GM18867 (cell line): ENCODE measurements at regions not wholly inside any gene's neighbourhood (a gene's known extent, or its start where the extent isn't known, plus 50 kb on each side); places are given as distances from the start of the nearest gene placed in this dataset.

Source experiments
- ATAC-seq: cut with Tn5 transposase; IDR thresholded peaks from one replicate; pipeline ENCODE4 v1.9.1; 2021; ENCODE audit warnings: mild to moderate bottlenecking, moderate library complexity; ENCODE audit not compliant: unreplicated experiment

DNA sequence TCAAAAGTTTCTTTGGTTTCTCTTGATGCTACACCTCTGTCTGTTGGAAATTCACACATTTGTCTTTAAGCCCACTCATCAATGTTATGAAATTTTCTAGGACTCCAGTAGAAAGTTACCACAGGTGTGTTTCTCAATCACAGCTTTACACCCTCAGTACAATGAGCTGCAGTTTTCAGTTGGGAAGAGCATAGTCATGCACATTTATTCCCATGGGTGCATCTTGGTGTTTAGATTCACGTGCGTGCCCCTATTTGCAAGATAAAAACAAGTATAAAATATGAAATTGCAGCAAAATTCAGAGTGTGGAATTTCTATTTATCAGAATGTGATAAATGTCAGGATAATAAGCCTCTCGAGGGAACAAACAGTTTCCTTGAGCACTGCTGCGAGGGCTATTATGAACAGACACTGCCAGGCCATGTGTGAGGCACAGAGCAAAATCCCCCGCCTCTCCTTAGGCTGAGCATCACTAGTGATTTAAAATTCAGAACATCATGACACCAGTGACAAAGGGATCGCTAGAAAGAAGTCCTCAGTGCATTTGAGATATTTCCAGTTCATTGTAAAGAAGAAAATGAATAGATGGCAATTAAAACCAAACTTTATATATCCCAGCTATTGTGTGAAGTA, 512.2 kb upstream of the TCF4 start:
- no peak for ATAC-seq

GRCh38 chr18:56097621-56098020, 509.6 kb upstream of the TCF4 start:
- ATAC-seq = no peak

DNA sequence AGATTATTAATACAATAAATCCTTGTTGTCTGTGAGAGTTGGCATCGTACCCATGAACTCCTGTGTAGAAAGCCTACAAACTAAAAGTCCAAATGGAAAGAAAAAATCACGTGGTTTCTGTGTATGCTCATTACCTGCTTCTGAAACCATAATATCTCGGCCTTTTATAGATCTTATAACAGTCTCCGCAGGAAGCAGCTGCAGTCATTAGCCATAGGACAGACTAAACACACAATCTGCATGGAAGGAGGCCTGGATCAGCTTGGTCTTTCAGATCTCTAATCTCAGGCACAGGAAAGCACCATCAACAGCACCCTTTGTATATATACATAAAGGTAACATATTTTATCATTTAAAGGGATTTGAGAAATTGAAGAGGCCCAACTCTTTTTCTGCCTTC, 508.9 kb upstream of the TCF4 start:
- ATAC-seq = no peak

- peak; percentile 65 for ATAC-seq
Measured at GRCh38 chr18:56089612-56090258, 501.7 kb upstream of the TCF4 start.

GRCh38 chr18:56086786-56087185, 498.8 kb upstream of the TCF4 start:
- no peak for ATAC-seq

GRCh38 chr18:56086176-56086575, 498.2 kb upstream of the TCF4 start:
- no peak for ATAC-seq

DNA sequence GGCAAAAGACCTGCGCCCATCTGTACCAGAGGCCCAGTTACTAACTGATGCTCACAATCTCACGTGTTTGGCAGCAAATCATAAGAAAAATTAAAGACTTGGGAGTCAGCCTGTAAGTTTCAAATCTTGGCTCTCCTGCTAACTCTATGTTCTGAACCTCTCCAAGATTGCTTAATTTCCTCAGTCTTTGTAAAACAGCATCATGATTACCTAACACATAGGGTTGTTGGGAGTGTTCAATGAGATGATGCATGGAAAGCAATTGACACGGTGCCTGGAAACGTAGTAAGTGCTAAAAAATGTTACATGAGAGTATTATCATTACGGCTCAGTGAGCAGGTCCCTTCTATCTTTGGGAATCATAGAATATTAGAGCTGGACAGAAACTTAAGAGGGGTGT, 497.6 kb upstream of the TCF4 start:
- no peak for ATAC-seq

DNA sequence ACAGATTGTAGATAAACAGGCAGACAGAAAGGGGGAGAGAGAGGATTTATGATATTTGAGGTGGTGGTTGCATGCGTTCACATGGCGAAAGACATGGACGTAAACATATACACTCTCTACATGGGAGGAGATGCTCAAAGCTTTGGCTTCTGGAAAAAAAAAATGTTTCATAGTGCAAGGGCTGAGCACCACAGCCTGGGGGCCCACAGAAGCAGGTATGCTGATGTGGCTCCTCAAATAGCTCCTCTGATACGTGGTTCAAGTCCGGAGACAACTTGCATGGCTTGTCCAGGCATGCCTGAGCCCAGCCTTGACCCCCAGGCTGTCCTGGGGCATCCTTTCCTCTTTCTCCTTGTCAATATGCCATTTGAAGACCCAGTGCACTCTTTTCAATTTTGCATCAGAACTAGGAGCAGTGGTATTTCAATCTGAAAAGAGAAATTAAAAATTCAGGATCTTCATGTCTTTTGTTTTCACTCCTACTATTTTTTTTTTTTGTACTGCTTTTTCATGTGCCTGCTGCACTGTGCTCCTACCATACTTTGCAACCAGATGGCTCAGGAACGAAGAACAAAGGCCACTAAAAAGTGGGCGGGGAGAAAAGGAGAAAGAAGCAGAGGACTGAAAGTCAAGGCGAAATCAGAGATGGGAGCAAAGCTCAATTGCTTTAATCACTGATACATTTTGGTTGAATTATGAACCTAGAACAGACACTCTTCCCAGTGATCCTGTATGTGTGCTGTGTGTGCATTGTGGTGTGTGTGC, 495.7 kb upstream of the TCF4 start:
- no peak for ATAC-seq

- ATAC-seq = no peak
Measured at GRCh38 chr18:56083097-56083521, 495.1 kb upstream of the TCF4 start.

DNA sequence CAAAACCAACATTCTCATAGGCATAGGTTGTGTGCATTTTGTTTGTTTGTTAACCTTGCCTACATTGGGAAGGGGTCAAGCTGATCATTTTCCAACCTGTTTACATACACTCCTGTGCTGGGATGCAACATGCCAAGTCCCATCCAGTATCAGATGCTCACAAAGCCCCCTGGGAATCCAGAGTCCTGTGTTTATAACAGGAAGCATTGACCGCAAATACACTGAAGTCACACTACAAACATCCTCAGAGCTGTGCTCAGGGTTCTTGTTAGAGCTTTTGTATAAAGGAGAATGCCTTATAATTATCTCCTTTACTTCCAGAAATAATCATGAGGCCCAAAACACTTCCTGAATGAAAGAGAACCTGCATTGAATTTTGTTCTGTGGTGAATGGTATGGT, 488.7 kb upstream of the TCF4 start:
- ATAC-seq = no peak

DNA sequence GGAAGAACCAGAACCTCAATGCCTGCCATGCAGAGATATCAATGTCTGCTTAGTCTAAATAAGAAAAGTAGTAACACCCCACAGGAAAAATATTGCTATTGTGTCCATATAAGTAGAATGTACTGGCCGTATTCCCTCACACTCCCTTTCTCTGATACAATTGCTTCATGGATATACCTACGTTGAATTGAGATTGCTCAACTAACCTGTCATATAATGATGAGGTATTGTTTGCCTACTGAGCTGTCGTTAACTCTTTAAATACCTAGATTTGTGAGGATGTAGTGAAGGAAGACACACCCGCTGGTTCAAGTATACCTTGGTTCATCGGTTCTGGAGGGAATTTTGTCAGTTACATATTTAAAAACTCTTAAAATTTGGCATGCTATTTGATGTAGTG, 480.7 kb upstream of the TCF4 start:
- no peak for ATAC-seq

DNA sequence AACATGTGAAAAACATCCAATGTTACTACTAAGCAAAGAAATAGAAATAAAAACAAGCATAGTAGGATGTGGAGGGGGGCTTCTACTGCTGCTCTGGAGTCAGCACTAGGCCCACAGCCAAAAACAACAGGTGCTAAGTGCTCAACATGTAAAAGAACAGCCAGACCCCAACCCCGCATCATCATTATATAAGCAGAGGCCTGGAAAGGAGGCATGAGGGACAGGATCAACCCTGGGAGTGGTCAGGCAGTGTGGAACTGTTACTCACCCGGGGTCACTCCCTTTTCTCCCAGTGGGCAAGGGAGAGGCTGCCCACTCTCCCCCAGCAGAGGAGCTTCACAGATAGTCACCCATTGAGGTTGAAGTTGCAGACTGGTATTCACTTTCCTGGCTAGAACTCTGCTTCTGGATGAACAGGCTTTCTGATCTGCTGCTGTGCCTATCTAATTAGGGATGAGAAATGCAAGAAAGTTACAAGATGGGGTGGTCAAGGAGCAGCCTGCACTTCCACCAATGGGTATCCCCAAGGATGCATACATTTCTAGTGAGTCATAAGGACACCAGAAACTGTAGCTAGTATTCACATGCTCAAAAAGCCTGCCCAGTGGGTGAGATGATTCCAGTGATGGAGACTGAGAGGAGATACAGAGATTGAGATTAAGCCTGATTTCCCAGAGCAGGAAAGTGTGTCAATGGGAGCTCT, 480.1 kb upstream of the TCF4 start:
- no peak for ATAC-seq

- ATAC-seq = no peak
Measured at GRCh38 chr18:56067214-56067894, 479.4 kb upstream of the TCF4 start.

DNA sequence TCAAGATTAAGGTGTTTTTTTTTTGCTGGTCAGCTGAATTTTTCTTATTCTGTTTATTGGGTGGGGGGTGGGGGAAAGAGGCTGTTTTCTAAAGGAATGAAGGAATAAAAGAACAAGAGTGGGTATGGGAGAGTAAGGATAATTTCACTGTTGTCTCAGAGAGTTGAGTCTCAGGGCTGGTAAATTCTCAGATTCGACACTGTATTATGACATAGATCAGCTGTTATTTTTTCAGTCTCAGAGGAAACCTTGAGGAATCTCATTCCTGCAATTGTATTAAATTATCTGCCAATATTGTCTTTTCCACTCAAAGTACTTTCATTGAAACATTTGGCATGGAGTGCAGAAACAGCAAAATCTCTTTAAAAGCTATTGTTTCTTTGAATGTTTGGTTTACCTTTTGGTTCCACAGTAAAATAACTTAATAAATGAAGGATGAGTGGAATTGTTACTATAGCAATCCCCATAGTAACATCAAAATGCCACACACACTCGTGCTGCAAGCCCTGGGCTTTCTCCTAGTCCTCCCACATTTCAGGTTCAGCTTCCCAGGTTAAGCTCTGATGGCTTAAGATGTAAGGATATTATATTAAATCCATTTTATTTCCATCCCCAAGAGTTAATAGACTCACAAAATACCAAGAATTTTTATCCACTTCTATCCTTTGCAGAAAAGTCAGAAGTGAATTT, 478.7 kb upstream of the TCF4 start:
- no peak for ATAC-seq

GRCh38 chr18:56065086-56065485, 477.1 kb upstream of the TCF4 start:
- ATAC-seq = no peak

DNA sequence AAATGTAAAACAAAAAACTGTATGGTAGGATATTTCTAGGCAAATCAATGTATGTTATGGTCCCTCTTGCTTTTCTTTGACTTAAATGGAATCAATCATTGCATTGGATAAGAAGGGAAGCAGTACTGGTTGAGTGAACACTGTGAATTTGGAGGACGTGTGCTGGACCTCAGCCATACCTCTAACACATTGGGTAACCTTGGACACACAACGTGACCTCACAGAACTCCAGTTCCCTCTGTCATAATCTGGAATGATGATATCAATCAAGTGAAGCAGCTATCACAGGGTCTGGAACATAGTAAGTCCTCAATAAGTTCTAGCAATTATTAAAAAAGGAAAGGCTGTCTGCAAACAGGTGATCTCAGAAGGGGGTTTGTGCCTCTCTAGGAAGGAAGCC, 474.9 kb upstream of the TCF4 start:
- ATAC-seq = no peak

DNA sequence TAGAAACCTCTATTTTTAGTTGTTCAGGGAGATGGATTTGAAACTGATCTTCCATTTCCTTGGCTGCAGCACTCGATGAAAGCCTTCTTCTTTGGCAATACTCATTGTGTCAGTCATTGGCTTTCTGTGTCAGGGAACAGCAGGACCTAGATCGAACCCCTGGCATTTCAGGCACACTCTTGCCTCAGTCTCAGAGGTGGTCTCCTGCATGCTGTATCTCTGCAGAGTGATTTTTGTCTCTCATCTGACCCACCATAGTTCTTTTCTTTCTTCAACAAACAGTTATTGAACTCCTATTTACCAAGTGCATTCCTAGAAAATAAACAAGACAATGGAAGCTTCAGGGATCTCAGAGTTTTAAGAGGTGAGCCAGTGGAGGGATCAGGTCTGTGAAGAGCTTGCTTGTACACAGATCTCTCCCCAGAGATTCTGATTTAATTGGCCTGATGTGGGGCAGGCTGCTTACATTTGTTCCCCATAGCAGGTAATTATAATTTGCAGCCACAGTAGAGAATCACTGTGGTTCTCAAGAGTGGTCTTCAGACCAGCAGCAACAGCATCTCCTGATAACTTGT, 473.1 kb upstream of the TCF4 start:
- no peak for ATAC-seq

DNA sequence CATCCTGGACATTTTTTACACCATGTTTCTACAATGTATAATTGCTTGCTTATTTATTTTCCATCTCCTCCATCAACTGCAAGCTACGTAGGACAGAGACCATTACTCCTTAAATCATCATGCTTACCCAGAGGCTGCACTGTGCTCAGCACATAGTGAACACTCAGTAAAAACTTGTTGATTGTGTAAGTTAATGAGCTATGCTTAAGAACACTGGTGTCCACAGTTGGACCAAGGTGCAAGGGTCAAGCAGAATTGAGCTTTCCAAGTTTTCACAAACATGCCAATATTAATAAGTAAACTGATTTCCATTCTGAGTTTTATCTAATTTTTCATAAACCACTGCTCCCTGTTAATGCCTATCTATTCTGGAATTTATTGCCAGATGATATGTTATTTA, 464.2 kb upstream of the TCF4 start:
- no peak for ATAC-seq

GRCh38 chr18:56044239-56044638, 456.2 kb upstream of the TCF4 start:
- ATAC-seq = no peak

DNA sequence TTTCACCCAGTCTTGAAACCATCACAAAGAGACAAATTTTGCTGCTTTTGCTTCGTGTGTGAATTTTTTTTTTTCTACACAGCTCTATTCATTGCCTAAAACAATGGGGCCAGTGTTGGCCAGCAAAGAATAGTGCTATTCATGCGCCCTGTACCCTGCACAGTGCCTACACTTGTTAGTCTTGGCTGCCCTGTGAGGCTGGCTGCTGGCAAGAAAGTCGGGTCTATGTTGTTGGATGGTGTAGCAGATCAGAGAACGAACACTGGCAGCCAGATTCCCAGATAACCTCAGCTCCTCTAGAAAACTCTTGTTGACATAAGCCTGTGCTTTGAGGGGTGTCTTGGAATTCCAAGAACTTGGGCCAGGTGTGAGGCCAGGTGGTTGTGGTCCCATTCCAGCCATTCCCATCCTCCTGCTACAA, 455.7 kb upstream of the TCF4 start:
- ATAC-seq = no peak
